Skin of body (tissue), 1 donor: ENCODE measurements at regions not wholly inside any gene's neighbourhood (a gene's known extent, or its start where the extent isn't known, plus 50 kb on each side); places are given as distances from the start of the nearest gene placed in this dataset.

Source experiments
- DNase-seq: peaks from one replicate; lab custom pipeline; 2025; lab: John Stamatoyannopoulos, UW

GRCh38 chr2:120828829-120829632, 93.4 kb downstream of the GLI2 start:
- no peak for DNase-seq

- DNase-seq: no peak
These were observed 94.0 kb downstream of the GLI2 start for GRCh38 chr2:120829633-120830025.

GRCh38 chr2:120830096-120830830, 94.6 kb downstream of the GLI2 start:
- DNase-seq: no peak

- DNase-seq: no peak
These were observed 95.4 kb downstream of the GLI2 start for GRCh38 chr2:120831086-120831485.

- DNase-seq: no peak
These were observed 96.2 kb downstream of the GLI2 start for GRCh38 chr2:120831891-120832290.

GRCh38 chr2:120832296-120833070, 96.8 kb downstream of the GLI2 start:
- no peak for DNase-seq

- DNase-seq: no peak
These were observed 97.5 kb downstream of the GLI2 start for GRCh38 chr2:120833127-120833675.

GRCh38 chr2:120834206-120834605, 98.5 kb downstream of the GLI2 start:
- no peak for DNase-seq

GRCh38 chr2:120836281-120836680, 100.6 kb downstream of the GLI2 start:
- DNase-seq: no peak

GRCh38 chr2:120840795-120841487, 105.3 kb downstream of the GLI2 start:
- no peak for DNase-seq

- no peak for DNase-seq
These were observed 107.1 kb downstream of the GLI2 start for GRCh38 chr2:120842456-120843439.

- no peak for DNase-seq
These were observed 108.5 kb downstream of the GLI2 start for GRCh38 chr2:120844070-120844738.

- peak; percentile 82 for DNase-seq
These were observed 109.6 kb downstream of the GLI2 start for GRCh38 chr2:120845277-120845676.

- DNase-seq: no peak
These were observed 110.9 kb downstream of the GLI2 start for GRCh38 chr2:120846406-120847095.

GRCh38 chr2:120847700-120848321, 112.1 kb downstream of the GLI2 start:
- peak; percentile 92 for DNase-seq

GRCh38 chr2:120849278-120849677, 113.6 kb downstream of the GLI2 start:
- no peak for DNase-seq

- DNase-seq: no peak
These were observed 114.9 kb downstream of the GLI2 start for GRCh38 chr2:120850551-120850950.

GRCh38 chr2:120851116-120851773, 115.6 kb downstream of the GLI2 start:
- DNase-seq: no peak
